Fibroblast of the aortic adventitia (primary cell): ENCODE measurements at regions not wholly inside any gene's neighbourhood (a gene's known extent, or its start where the extent isn't known, plus 50 kb on each side); places are given as distances from the start of the nearest gene placed in this dataset.

Source experiments
- DNase-seq: peaks from one replicate; pipeline ENCODE4 v3.0.0-alpha.2; 2010; ENCODE audit warnings: low read depth
- H3K4me3 ChIP-seq: 2 replicates; pipeline ENCODE4 v1.5.1; 2011; ENCODE audit warnings: low read depth, mild to moderate bottlenecking, control low read depth, low read length, moderate library complexity
- CTCF ChIP-seq: IDR thresholded peaks from 2 replicates; pipeline ENCODE4 v1.5.1; 2011; ENCODE audit warnings: mild to moderate bottlenecking, low read length, control low read depth, inconsistent platforms; ENCODE audit not compliant: insufficient read depth

- no peak for TF ChIP-seq CTCF
- no peak for DNase-seq
- no peak overlapping the region for H3K4me3 ChIP-seq
Measured at GRCh38 chr17:77708049-77708448, 250.5 kb upstream of the TNRC6C start.

- TF ChIP-seq CTCF: no peak
- no peak for DNase-seq
- no peak overlapping the region for H3K4me3 ChIP-seq
Measured at GRCh38 chr17:77708936-77709335, 249.6 kb upstream of the TNRC6C start.

GRCh38 chr17:77709594-77709993 lies 248.9 kb upstream of the TNRC6C start:
- TF ChIP-seq CTCF: no peak
- DNase-seq: no peak
- H3K4me3 ChIP-seq: no peak overlapping the region

GRCh38 chr17:77712578-77712977 lies 245.9 kb upstream of the TNRC6C start:
- no peak overlapping the region for H3K4me3 ChIP-seq
- TF ChIP-seq CTCF: no peak
- DNase-seq: no peak

- peak; percentile 18 for DNase-seq
- no peak overlapping the region for H3K4me3 ChIP-seq
- TF ChIP-seq CTCF: no peak
Measured at GRCh38 chr17:77716289-77716926, 242.1 kb upstream of the TNRC6C start.

GRCh38 chr17:77717941-77718668 lies 240.4 kb upstream of the TNRC6C start:
- TF ChIP-seq CTCF: no peak
- no peak for DNase-seq
- no peak overlapping the region for H3K4me3 ChIP-seq

GRCh38 chr17:77718669-77718961 lies 239.9 kb upstream of the TNRC6C start:
- H3K4me3 ChIP-seq: no peak overlapping the region
- no peak for DNase-seq
- no peak for TF ChIP-seq CTCF
